Breast epithelium (tissue), 3 donors: ENCODE measurements at regions not wholly inside any gene's neighbourhood (a gene's known extent, or its start where the extent isn't known, plus 50 kb on each side); places are given as distances from the start of the nearest gene placed in this dataset.

Source experiments
- POLR2A ChIP-seq: fragments of 450-650 bp; IDR thresholded peaks from one replicate; pipeline ENCODE4 v1.6.1; 2016; ENCODE audit warnings: antibody characterized with exemption, mild to moderate bottlenecking, moderate library complexity
- TF ChIP-seq, protein P1 (sequence below), 3 donors: fragments of 450-650 bp; IDR thresholded peaks; one replicate each; pipeline ENCODE4 v1.5.1; 2016 to 2017; ENCODE audit warnings: antibody characterized with exemption in 3 of 3, mild to moderate bottlenecking in 3 of 3, moderate library complexity in 3 of 3

DNA sequence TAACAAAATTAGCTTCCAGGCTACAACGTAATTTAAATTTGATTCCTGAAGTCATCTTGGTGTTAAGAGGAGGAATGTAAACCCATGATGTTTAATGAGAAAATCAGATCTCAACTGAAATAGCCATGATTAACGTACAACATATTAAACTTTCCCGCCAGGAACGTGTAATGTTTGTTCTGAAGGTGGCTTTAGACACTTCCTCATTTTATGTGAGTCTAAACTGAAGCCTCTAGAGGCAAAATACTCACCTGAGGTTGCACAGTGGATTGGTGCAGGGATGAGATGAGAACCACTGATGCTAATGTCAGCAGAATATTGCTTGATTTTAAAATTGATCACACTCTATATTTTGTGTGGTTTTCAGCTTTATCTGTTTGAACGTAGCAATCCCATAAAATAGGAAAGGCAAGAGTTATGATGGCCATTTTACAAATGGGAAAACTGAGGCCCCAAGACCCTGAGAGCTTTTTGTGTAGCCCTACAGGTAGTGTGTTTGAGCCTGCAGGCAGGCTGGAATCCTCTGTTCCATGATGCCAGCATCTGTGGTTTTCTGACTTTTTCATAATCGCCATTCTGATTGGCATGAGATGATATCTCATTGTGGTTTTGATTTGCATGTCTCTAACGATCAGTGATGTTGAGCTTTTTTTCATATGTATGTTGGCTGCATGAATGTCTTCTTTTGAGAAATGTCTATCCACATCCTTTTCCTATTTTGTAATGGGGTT is 243.7 kb upstream of the BMPER start:
- TF ChIP-seq, protein P1, sequence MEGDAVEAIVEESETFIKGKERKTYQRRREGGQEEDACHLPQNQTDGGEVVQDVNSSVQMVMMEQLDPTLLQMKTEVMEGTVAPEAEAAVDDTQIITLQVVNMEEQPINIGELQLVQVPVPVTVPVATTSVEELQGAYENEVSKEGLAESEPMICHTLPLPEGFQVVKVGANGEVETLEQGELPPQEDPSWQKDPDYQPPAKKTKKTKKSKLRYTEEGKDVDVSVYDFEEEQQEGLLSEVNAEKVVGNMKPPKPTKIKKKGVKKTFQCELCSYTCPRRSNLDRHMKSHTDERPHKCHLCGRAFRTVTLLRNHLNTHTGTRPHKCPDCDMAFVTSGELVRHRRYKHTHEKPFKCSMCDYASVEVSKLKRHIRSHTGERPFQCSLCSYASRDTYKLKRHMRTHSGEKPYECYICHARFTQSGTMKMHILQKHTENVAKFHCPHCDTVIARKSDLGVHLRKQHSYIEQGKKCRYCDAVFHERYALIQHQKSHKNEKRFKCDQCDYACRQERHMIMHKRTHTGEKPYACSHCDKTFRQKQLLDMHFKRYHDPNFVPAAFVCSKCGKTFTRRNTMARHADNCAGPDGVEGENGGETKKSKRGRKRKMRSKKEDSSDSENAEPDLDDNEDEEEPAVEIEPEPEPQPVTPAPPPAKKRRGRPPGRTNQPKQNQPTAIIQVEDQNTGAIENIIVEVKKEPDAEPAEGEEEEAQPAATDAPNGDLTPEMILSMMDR (IDR thresholded peaks at IDR 0.05): no peak
- TF ChIP-seq POLR2A: no peak
